Progenitor cell of endocrine pancreas (in vitro differentiated cells): ENCODE measurements at regions not wholly inside any gene's neighbourhood (a gene's known extent, or its start where the extent isn't known, plus 50 kb on each side); places are given as distances from the start of the nearest gene placed in this dataset.

ENCODE experiments used
- DNase-seq: peaks from one replicate; pipeline ENCODE4 v3.0.0; 2021; ENCODE audit warnings: low spot score; ENCODE audit not compliant: unreplicated experiment
- H3K27ac Mint-ChIP-seq: 2 replicates; pipeline ENCODE4 v1.8.0; 2021; ENCODE audit warnings: mild to moderate bottlenecking, moderate library complexity, mixed read lengths
- H3K27me3 Mint-ChIP-seq: 2 replicates; pipeline ENCODE4 v1.8.0; 2021; ENCODE audit warnings: mixed read lengths
- H3K36me3 Mint-ChIP-seq: 2 replicates; pipeline ENCODE4 v1.8.0; 2022; ENCODE audit warnings: mixed read lengths; ENCODE audit not compliant: insufficient read depth
- H3K4me1 Mint-ChIP-seq: 2 replicates; pipeline ENCODE4 v1.8.0; 2021; ENCODE audit warnings: low read depth, mixed read lengths
- H3K4me3 Mint-ChIP-seq: 2 replicates; pipeline ENCODE4 v1.8.0; 2021; ENCODE audit warnings: low read depth, mild to moderate bottlenecking, moderate library complexity, mixed read lengths
- H3K9me3 Mint-ChIP-seq: 2 replicates; pipeline ENCODE4 v1.8.0; 2021; ENCODE audit warnings: low read depth, mixed read lengths
- TF ChIP-seq, protein P1 (sequence below): fragments of 200-600 bp; sonication (generic); IDR thresholded peaks from one replicate; pipeline ENCODE4 v1.5.0; 2021; ENCODE audit warnings: antibody characterized with exemption, mild to moderate bottlenecking; ENCODE audit not compliant: unreplicated experiment

- no peak overlapping the region for H3K4me3 Mint-ChIP-seq
- DNase-seq, result no peak
- H3K36me3 Mint-ChIP-seq, result no peaks in the 10 kb centered on the region
- H3K27me3 Mint-ChIP-seq, result no peaks in the 10 kb centered on the region
- TF ChIP-seq, protein P1, sequence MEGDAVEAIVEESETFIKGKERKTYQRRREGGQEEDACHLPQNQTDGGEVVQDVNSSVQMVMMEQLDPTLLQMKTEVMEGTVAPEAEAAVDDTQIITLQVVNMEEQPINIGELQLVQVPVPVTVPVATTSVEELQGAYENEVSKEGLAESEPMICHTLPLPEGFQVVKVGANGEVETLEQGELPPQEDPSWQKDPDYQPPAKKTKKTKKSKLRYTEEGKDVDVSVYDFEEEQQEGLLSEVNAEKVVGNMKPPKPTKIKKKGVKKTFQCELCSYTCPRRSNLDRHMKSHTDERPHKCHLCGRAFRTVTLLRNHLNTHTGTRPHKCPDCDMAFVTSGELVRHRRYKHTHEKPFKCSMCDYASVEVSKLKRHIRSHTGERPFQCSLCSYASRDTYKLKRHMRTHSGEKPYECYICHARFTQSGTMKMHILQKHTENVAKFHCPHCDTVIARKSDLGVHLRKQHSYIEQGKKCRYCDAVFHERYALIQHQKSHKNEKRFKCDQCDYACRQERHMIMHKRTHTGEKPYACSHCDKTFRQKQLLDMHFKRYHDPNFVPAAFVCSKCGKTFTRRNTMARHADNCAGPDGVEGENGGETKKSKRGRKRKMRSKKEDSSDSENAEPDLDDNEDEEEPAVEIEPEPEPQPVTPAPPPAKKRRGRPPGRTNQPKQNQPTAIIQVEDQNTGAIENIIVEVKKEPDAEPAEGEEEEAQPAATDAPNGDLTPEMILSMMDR, result no peak
- H3K9me3 Mint-ChIP-seq, result no peaks in the 10 kb centered on the region
- H3K27ac Mint-ChIP-seq, result no peak overlapping the region
- peaks cover 2% of the 10 kb centered on the region for H3K4me1 Mint-ChIP-seq
These were observed 116.1 kb downstream of the METRNL start for GRCh38 chr17:83195330-83196023.

DNA sequence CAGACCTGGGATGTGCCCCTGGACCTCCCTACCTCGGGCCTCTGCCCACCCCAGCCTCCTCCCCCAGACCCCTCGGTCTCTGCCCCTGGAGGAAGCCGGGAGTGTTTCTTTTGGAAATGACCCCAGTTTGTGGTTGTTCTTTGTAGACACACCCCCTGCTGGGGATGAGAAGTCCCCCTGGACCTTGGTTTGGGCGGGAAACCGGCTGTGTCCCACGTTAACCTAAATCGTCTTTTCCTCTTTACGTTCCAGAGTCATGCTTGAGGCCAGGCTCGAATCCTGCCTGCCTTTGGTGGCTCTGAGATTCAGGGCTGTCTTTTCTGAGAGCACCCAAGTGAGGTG lies 116.6 kb downstream of the METRNL start:
- Mint-ChIP-seq H3K4me3 (no peak overlapping the region), H3K9me3 (no peaks in the 10 kb centered on the region), H3K4me1 (no peaks in the 10 kb centered on the region), H3K36me3 (no peaks in the 10 kb centered on the region), H3K27ac (no peak overlapping the region), H3K27me3 (no peaks in the 10 kb centered on the region)
- DNase-seq, result no peak
- TF ChIP-seq, protein P1, result no peak

DNA sequence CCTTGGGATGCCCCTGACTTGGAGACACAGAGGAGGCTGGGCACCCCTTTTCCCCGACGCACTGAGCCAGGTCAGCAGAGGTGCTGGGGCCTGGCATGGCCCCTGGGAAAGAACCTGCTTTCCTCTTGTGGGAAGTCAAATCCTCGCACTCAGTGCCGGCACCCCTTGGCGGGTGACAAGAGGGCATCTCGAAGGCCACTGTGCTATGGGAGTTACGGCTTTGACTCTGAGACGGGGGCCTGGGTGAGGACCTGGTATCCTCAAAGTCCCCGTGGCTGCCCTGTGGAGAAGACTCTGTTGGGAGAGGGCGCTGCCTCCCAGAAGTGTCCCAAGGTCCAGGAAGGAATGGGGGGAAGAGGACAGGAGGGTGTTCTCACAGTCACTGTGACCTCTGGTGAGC lies 117.0 kb downstream of the METRNL start:
- H3K27me3 Mint-ChIP-seq, result no peaks in the 10 kb centered on the region
- DNase-seq, result no peak
- TF ChIP-seq, protein P1, result no peak
- H3K4me3 Mint-ChIP-seq, result no peak overlapping the region
- no peaks in the 10 kb centered on the region for H3K4me1 Mint-ChIP-seq
- H3K27ac Mint-ChIP-seq, result no peak overlapping the region
- no peaks in the 10 kb centered on the region for H3K36me3 Mint-ChIP-seq
- H3K9me3 Mint-ChIP-seq, result no peaks in the 10 kb centered on the region

DNA sequence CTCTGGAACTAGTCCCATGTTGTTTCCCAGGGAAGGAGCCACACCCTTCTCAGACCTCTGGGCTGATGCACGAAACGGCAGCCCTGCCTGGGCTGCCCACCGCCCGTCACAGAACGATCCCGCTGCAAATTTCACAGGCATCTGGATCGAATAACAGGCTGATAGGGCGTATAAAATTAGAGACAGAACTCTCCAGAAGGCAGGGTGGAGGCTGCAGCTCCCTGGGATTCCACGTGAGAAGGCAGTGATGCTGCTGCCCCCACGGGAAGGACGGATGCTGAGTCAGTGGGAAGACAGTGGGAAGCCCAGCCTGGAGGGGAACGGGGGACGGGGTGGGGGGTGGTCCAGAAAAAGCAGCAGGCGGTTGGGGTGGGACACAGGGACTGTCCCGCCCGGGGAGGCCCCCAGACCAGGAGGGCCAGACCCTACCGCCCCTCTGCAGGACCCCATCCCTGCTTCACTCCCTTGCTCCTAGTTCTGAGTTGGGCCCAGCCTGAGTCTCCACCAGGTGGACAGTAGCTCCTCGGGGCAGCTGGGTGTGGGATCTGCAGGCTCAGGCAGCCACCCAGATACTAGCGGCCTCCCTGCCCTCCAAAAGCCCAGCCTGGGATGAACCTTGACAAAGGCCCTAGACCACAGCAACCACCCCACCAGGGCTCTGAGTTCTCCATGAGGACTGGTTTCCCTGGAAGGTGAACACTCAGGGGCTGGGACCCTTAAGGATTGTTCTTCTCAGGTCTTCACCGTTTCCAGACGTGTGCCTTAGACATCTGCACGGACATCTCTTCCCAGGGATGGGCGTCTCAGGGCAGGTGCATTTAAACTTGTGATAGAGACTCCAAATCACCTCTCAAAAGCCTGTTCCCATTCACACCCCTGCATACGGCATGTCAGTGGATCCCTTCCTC lies 117.8 kb downstream of the METRNL start:
- no peaks in the 10 kb centered on the region for H3K9me3 Mint-ChIP-seq
- TF ChIP-seq, protein P1, result no peak
- no peak overlapping the region for H3K27ac Mint-ChIP-seq
- DNase-seq, result no peak
- no peaks in the 10 kb centered on the region for H3K36me3 Mint-ChIP-seq
- H3K27me3 Mint-ChIP-seq, result no peaks in the 10 kb centered on the region
- no peak overlapping the region for H3K4me3 Mint-ChIP-seq
- H3K4me1 Mint-ChIP-seq, result peaks cover 2% of the 10 kb centered on the region

GRCh38 chr17:83198366-83199341 lies 119.2 kb downstream of the METRNL start:
- no peak for DNase-seq
- Mint-ChIP-seq H3K27me3 (no peaks in the 10 kb centered on the region), H3K27ac (no peak overlapping the region), H3K36me3 (no peaks in the 10 kb centered on the region), H3K4me3 (no peak overlapping the region), H3K9me3 (no peaks in the 10 kb centered on the region), H3K4me1 (peaks cover 2% of the 10 kb centered on the region)
- TF ChIP-seq, protein P1, result no peak
